Cardiac fibroblast (primary cell): ENCODE measurements at regions not wholly inside any gene's neighbourhood (a gene's known extent, or its start where the extent isn't known, plus 50 kb on each side); places are given as distances from the start of the nearest gene placed in this dataset.
A peak's percentile ranks its signal among the peaks of the same experiment; 100 is the strongest.

Experiments used
- DNase-seq, 2 donors: peaks; one replicate each; pipeline versions ENCODE4 v3.0.0 to v3.0.0-alpha.2; 2010; ENCODE audit warnings: low read depth in 2 of 2
- H3K4me3 ChIP-seq, 2 donors: replicated peaks in 1 of 2; 1 replicate in 1 of 2; 2 replicates in 1 of 2; pipeline ENCODE4 v1.5.1; 2011; ENCODE audit warnings: low read depth in 2 of 2, low read length in 2 of 2, mild to moderate bottlenecking in 2 of 2, moderate library complexity in 1 of 2
- CTCF ChIP-seq: IDR thresholded peaks from one replicate; pipeline ENCODE4 v1.5.1; 2011; ENCODE audit warnings: low read depth, mild to moderate bottlenecking, low read length, inconsistent platforms

GRCh38 chr3:55164191-55164590 lies 236.3 kb upstream of the LRTM1 start:
- no peak for TF ChIP-seq CTCF
- H3K4me3 ChIP-seq = no peak overlapping the region
- DNase-seq = no peak

GRCh38 chr3:55163421-55163820 lies 235.6 kb upstream of the LRTM1 start:
- no peak for DNase-seq
- no peak overlapping the region for H3K4me3 ChIP-seq
- no peak for TF ChIP-seq CTCF

GRCh38 chr3:55162031-55162795 lies 234.4 kb upstream of the LRTM1 start:
- DNase-seq = peak; percentile 27 to 81
- no peak for TF ChIP-seq CTCF
- no peak overlapping the region for H3K4me3 ChIP-seq

- no peak overlapping the region for H3K4me3 ChIP-seq
- no peak for TF ChIP-seq CTCF
- DNase-seq = peak; percentile 26 to 47
These were observed 233.4 kb upstream of the LRTM1 start for GRCh38 chr3:55161231-55161630.

- peak; percentile 87 to 99 for DNase-seq
- no peak for TF ChIP-seq CTCF
- H3K4me3 ChIP-seq = no peak overlapping the region
These were observed 232.6 kb upstream of the LRTM1 start for GRCh38 chr3:55160241-55160983.

GRCh38 chr3:55159711-55160110 lies 231.9 kb upstream of the LRTM1 start:
- H3K4me3 ChIP-seq = no peak overlapping the region
- no peak for DNase-seq
- no peak for TF ChIP-seq CTCF
